Right cardiac atrium (tissue), 5 donors: ENCODE measurements at regions not wholly inside any gene's neighbourhood (a gene's known extent, or its start where the extent isn't known, plus 50 kb on each side); places are given as distances from the start of the nearest gene placed in this dataset.
A peak's percentile ranks its signal among the peaks of the same experiment; 100 is the strongest.

ENCODE experiments used
- ATAC-seq, 2 donors: fragments of 200-7000 bp; cut with Tn5 transposase; one replicate each; pipeline versions ENCODE4 v1.8.0 to v1.9.1; 2020; ENCODE audit warnings: moderate library complexity in 2 of 2, mild to moderate bottlenecking in 1 of 2
- DNase-seq, 3 donors: peaks; one replicate each; pipeline ENCODE4 v3.0.0-alpha.2; 2020
- H3K27ac ChIP-seq: one replicate; pipeline ENCODE4 v1.5.1; 2013; ENCODE audit warnings: mild to moderate bottlenecking, low read length, control low read depth, moderate library complexity
- H3K27me3 ChIP-seq: one replicate; pipeline ENCODE4 v1.6.1; 2013; ENCODE audit not compliant: control insufficient read depth, insufficient read depth
- H3K4me1 ChIP-seq: one replicate; pipeline ENCODE4 v1.6.1; 2013; ENCODE audit warnings: low read length; ENCODE audit not compliant: control insufficient read depth, insufficient read depth
- H3K4me3 ChIP-seq: one replicate; pipeline ENCODE4 v1.5.1; 2013; ENCODE audit warnings: low read length, control low read depth
- H3K9me3 ChIP-seq: one replicate; pipeline ENCODE4 v1.6.1; 2013; ENCODE audit warnings: low read length; ENCODE audit not compliant: control insufficient read depth
- WGBS: extraction: QIAGEN DNeasy Blood & Tissue Kit; methylation state at CpG from one replicate; pipeline ENCODE4 v1.1.7; 2013; 5-methylcytosine and 5-hydroxymethylcytosine counted together
- intact Hi-C, 4 donors: fragments of 100-400 bp; cut with DNase I; formaldehyde crosslinking; loops; one replicate each; pipeline versions ENCODE4 v1.11.0 to v1.14.0; 2022 to 2023
- donor health status: healthy with polysubstance abuse.
- donor health status: DM: no; HTN: yes; CAD: no.
- donor health status: DM: no; HTN: no; CAD: no.
- donor health status: DM: no; HTN: yes; CAD: no; lungs with severe emphysema.
- donor health status: DM: yes; HTN: yes; CAD: no.

DNA sequence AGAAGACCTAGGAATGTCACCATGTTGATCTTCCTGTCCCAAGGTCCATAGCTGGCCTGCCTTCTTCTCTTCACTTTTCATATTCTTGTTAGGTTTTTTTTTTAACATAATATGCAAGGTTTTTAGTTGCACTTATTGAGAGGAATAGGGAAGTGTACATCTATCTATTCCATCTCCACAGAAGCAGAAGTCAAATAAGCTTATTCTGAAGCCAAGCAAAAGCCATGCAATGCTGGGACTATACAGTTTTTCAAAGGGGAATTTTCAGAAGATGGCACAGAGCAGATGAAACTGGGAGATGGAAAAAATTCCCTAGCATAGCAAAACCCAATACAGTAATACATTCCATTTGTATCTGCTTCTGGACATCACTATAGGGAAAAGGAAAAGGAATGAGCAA is 447.6 kb downstream of the GADD45G start:
- Histone ChIP-seq H3K4me1 (no peaks in the 10 kb centered on the region), H3K27me3 (no peaks in the 10 kb centered on the region), H3K27ac (no peak overlapping the region), H3K4me3 (no peak overlapping the region), H3K9me3 (no peaks in the 10 kb centered on the region)
- DNase-seq = no peak
- ATAC-seq = no peak
- intact Hi-C loops = no loop called here

DNA sequence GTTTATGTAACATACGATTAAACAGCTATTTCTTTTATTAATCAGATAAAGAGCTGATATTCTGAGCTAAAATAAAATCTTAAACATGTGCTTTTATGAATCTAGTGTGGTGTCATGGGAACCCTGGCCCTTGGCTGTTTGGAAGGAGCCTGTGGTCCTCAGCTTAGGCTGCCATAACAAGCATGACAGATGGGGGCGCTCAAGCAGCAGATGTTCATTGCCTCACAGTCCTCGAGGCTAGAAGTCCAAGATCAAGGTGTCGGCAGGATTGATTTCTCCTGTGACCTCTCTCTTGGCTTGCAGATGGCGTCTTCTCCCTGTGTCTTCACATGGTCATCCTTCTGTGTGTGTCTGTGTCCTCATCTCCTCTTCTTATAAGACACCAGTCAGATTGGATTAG is 448.2 kb downstream of the GADD45G start:
- no peaks in the 10 kb centered on the region for H3K4me1 ChIP-seq
- WGBS = 75% methylated on average over 5 of the region's 5 CpGs
- intact Hi-C loops = no loop called here
- ATAC-seq (no peak), DNase-seq (no peak)
- no peak overlapping the region for H3K4me3 ChIP-seq
- no peaks in the 10 kb centered on the region for H3K9me3 ChIP-seq
- H3K27me3 ChIP-seq = no peaks in the 10 kb centered on the region
- no peak overlapping the region for H3K27ac ChIP-seq

DNA sequence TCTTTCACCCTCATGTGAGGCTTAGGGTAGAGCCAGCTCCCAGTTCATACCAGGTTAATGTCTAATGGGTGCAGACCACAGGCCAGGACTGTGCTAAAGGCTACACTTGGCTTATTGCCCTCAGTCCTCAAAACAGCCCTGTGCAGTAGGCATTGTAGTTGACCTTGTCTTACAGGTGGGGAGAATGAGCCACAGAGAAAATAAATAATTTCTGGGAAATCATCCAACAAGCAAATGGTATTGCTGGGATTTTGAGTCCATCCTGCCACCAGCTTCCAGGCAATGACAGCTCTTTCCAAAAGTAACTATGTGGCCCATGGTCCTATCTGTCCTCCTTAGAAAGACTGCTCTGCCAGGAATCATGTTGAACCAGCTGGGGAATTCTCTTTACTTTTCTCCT is 450.0 kb downstream of the GADD45G start:
- Histone ChIP-seq H3K9me3 (no peaks in the 10 kb centered on the region), H3K4me3 (no peak overlapping the region), H3K27ac (no peak overlapping the region), H3K4me1 (no peaks in the 10 kb centered on the region), H3K27me3 (no peaks in the 10 kb centered on the region)
- no peak for DNase-seq
- intact Hi-C loops = no loop called here
- peak in 1 of 2 donors; percentile 36 for ATAC-seq

DNA sequence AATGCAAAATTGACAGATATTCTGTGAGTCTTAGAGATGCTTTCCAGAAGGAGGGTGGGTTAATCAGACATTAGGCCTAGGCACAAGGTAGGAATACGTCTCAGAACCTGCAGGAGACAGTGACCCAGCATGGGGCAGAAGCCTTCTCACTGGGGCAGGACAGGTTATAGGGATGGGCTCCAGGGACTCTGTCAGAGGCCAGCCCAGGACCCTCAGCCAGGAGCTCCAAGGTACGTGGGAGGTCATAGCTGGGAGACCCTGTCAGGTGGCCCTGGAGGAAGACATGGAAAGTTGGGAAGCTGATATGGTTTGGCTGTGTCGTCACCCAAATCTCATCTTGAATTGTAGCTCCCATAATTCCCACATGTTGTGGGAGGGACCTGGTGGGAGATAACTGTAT is 450.4 kb downstream of the GADD45G start:
- H3K27me3 ChIP-seq = no peaks in the 10 kb centered on the region
- no peak for DNase-seq
- no peak for ATAC-seq
- H3K4me1 ChIP-seq = no peaks in the 10 kb centered on the region
- no peak overlapping the region for H3K27ac ChIP-seq
- intact Hi-C loops = no loop called here
- H3K4me3 ChIP-seq = no peak overlapping the region
- H3K9me3 ChIP-seq = no peaks in the 10 kb centered on the region
- 93% methylated on average over 3 of the region's 3 CpGs for WGBS

DNA sequence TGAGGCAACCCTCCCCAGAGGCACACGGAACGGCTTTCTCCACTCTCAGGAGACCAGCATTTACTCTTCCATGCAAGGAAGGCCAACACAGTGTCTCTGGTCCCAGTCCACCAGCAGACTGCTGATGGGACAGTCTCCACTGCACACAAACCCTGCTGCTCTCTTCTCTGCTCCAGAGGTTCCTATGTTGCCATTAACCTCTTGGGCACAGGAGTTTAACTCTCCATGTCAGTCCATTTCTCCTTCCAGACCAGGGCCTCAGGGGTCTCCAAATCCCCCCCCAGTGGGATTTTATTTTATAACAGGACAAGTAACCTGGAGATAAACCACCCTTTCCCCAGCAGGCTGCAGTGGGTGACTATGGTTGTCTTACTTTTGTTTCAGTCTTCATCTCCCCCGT is 452.5 kb downstream of the GADD45G start:
- no peak for DNase-seq
- no peak overlapping the region for H3K4me3 ChIP-seq
- 97% methylated on average over 3 of the region's 3 CpGs for WGBS
- H3K27ac ChIP-seq = no peak overlapping the region
- ATAC-seq = no peak
- no peaks in the 10 kb centered on the region for H3K4me1 ChIP-seq
- intact Hi-C loops = no loop called here
- H3K27me3 ChIP-seq = no peaks in the 10 kb centered on the region
- no peaks in the 10 kb centered on the region for H3K9me3 ChIP-seq

DNA sequence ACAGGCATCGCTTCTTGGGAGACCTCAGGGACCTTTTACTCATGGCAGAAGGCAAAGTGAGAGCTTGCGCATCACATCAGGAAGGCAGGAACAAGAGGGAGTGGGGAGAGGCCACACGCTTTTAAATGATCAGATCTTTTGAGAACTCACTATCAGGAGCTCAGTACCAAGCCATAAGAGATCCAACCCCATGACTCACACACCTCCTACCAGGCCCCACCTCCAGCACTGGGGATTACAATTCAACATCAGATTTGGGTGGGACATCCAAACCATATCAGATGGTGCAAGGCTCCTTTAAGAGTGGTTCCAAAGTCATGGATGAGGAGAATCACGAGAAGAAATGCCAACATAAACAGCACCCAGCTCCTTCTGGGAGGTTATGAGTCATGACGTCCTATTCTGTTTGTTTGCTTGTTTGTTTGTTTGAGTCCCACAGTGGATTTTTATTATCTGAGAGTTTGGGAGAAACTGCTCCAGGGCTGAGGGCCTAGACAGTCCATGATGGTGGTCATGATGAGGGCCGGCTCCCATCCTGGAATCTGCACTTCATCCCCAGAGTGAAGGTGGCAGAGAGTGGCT is 453.5 kb downstream of the GADD45G start:
- DNase-seq = no peak
- H3K9me3 ChIP-seq = no peaks in the 10 kb centered on the region
- intact Hi-C loops = no loop called here
- H3K27me3 ChIP-seq = no peaks in the 10 kb centered on the region
- no peaks in the 10 kb centered on the region for H3K4me1 ChIP-seq
- H3K27ac ChIP-seq = no peak overlapping the region
- 78% methylated on average over 6 of the region's 6 CpGs for WGBS
- no peak for ATAC-seq
- H3K4me3 ChIP-seq = no peak overlapping the region

DNA sequence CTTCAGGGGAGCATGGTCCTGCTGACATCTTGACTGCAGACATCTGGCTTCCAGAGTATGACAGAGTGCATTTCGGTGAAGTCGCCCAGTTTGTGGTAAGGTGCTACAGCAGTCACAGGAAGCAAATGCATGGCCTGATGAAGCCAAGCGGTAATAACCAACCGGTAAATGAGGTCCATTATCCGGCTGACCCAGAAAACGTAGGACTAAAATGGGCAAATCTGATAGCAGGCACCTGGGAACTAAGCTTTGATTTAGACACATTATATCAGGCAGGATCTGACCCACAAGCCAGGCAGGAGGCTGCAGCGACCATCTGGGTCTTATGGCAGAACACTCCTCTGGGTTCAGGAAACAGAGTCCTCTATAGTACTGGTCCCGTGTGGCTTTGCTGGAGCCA is 454.6 kb downstream of the GADD45G start:
- ATAC-seq = no peak
- Histone ChIP-seq H3K27me3 (no peaks in the 10 kb centered on the region), H3K4me3 (no peak overlapping the region), H3K9me3 (no peaks in the 10 kb centered on the region), H3K4me1 (no peaks in the 10 kb centered on the region), H3K27ac (no peak overlapping the region)
- intact Hi-C loops = no loop called here
- no peak for DNase-seq
- WGBS = 88% methylated on average over 8 of the region's 8 CpGs

DNA sequence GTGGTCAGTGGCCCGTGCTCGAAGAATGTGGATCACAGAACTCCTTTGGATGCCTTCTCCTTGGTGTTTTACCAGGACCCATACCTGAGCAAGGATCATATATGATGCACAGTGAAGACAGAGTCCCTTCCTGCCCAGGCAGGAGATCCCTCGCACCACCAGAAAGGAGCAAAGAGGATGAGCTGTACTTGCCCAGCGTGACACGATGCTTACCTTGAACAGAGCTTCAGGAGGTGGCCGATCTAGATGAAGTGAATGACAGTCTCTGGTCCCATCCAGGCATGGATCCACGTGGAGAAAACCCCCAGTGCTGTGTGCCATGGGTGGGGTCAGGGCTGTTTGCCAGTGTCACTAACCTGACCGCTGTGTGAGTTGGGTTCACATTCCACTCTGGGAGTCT is 455.4 kb downstream of the GADD45G start:
- Histone ChIP-seq H3K4me1 (no peaks in the 10 kb centered on the region), H3K27ac (no peak overlapping the region), H3K27me3 (no peaks in the 10 kb centered on the region), H3K4me3 (no peak overlapping the region), H3K9me3 (no peaks in the 10 kb centered on the region)
- intact Hi-C loops = no loop called here
- ATAC-seq (no peak), DNase-seq (no peak)
- 86% methylated on average over 8 of the region's 8 CpGs for WGBS

DNA sequence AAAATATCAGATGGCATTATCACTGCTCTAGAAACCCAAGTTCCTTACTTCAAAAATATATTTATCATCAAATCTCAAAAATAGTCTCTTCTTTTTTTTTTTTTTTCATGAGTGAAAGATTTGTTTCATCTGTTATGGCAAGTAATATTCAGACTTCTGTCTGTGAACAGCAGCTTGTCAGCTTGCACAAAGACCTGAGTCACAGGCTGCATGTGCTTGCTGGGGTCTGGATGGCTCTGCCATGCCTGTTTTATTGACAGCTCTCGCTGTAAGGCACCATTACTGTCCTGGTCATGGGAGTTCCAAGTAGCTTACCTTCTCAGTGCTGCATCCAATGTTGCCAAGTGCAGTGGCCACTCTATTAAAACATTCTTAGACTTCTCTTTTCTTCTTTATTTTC is 456.4 kb downstream of the GADD45G start:
- intact Hi-C loops = no loop called here
- H3K9me3 ChIP-seq = no peaks in the 10 kb centered on the region
- H3K27ac ChIP-seq = no peak overlapping the region
- no peak overlapping the region for H3K4me3 ChIP-seq
- no peaks in the 10 kb centered on the region for H3K27me3 ChIP-seq
- WGBS = 88% methylated on average over 1 of the region's 1 CpG
- no peak for ATAC-seq
- DNase-seq = no peak
- H3K4me1 ChIP-seq = no peaks in the 10 kb centered on the region

DNA sequence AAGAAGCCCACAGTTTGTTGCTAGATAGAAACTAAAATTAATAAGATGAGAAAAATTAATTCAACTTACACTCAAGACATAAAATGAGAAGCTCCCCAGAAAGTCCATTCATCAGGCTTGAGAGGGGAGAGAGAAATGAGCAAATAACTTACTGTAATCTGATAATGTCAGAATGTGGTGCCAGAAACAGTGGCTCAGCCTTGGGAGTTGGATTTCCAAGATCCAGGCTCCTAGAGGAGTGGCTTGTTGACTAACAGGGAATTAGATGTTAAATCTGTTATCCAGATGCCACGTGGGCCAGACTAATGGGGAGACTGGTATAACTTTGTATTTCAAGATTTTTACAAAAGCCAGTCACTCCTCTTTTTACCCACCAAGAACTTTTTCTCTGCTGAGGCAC is 458.2 kb downstream of the GADD45G start:
- Histone ChIP-seq H3K9me3 (no peaks in the 10 kb centered on the region), H3K27me3 (no peaks in the 10 kb centered on the region), H3K4me3 (no peak overlapping the region), H3K4me1 (no peaks in the 10 kb centered on the region), H3K27ac (no peak overlapping the region)
- DNase-seq = no peak
- WGBS = 76% methylated on average over 1 of the region's 1 CpG
- no peak for ATAC-seq
- intact Hi-C loops = no loop called here

DNA sequence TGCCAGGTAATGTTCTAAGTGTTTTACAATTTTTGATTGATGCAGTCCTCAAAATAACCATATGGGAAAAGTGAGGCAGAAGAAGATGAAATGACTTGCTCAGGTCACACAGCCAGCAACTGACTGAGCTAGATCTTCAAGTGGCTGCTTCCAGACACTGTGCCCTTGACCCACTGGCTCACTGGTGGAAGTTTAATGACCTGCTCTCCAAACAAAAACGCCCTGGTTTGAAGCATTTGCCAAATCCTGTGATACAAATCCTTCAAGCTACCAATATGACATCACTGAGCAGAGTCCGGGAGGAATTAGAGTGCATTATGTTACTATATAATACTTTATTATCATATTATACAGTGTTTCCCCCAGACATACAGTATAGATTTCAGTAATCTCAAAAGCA is 459.4 kb downstream of the GADD45G start:
- Histone ChIP-seq H3K9me3 (no peaks in the 10 kb centered on the region), H3K4me1 (no peaks in the 10 kb centered on the region), H3K4me3 (no peak overlapping the region), H3K27me3 (no peaks in the 10 kb centered on the region), H3K27ac (no peak overlapping the region)
- WGBS = 56% methylated on average over 2 of the region's 2 CpGs
- intact Hi-C loops = no loop called here
- ATAC-seq (no peak), DNase-seq (no peak)

DNA sequence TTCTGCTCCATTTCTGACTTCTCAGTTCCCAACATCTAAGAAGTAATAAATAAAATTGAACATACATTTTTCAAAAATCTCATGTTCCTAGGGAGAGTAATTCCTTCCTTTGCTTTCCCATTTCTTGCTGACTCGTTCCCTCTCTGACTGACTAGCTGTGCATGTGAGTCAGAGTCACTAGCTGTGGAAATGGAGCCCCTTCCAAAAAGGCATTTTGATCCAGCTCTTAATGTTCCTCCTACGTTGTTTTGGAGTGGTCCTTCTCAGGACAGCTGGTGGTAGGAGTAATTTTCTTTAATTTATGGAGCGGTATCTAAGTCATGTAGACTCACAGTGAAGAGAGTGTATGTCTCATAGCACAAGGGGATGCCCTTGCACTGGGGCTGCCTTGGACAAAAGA is 460.2 kb downstream of the GADD45G start:
- 76% methylated on average over 3 of the region's 3 CpGs for WGBS
- no peaks in the 10 kb centered on the region for H3K4me1 ChIP-seq
- intact Hi-C loops = no loop called here
- no peak for DNase-seq
- H3K9me3 ChIP-seq = no peaks in the 10 kb centered on the region
- H3K4me3 ChIP-seq = no peak overlapping the region
- no peak overlapping the region for H3K27ac ChIP-seq
- H3K27me3 ChIP-seq = no peaks in the 10 kb centered on the region
- no peak for ATAC-seq
